ENCODE measurements at regions not wholly inside any gene's neighbourhood (a gene's known extent, or its start where the extent isn't known, plus 50 kb on each side); places are given as distances from the start of the nearest gene placed in this dataset.

GRCh38 chr4:56209767-56210166 lies 177.5 kb downstream of the AASDH start:
- Histone ChIP-seq H3K4me3 (ENCODE audit: low read depth, low read length) (no peak overlapping the region), H3K9me3 (ENCODE audit: control insufficient read depth, insufficient read depth, low read length) (peaks cover 13% of the 10 kb centered on the region), H3K9ac (ENCODE audit: low read depth, low read length) (no peak overlapping the region), H3K27me3 (ENCODE audit: control insufficient read depth, insufficient read depth, low read length) (peaks cover 72% of the 10 kb centered on the region), H3K36me3 (ENCODE audit: control insufficient read depth, insufficient read depth, low read length) (0 out of 2 replicates have a peak, but pooled peaks cover 2% of the 10 kb centered on the region), H3K4me1 (ENCODE audit: control insufficient read depth, insufficient read depth, low read length) (peaks cover 8% of the 10 kb centered on the region), H3K27ac (ENCODE audit: low read depth, low read length) (no peak overlapping the region)

GRCh38 chr4:56208103-56208502 lies 179.2 kb downstream of the AASDH start:
- Histone ChIP-seq H3K9ac (ENCODE audit: low read depth, low read length) (no peak overlapping the region), H3K27ac (ENCODE audit: low read depth, low read length) (no peak overlapping the region), H3K36me3 (ENCODE audit: control insufficient read depth, insufficient read depth, low read length) (0 out of 2 replicates have a peak, but pooled peaks cover 2% of the 10 kb centered on the region), H3K9me3 (ENCODE audit: control insufficient read depth, insufficient read depth, low read length) (peaks cover 13% of the 10 kb centered on the region), H3K27me3 (ENCODE audit: control insufficient read depth, insufficient read depth, low read length) (peaks cover 65% of the 10 kb centered on the region), H3K4me3 (ENCODE audit: low read depth, low read length) (no peak overlapping the region), H3K4me1 (ENCODE audit: control insufficient read depth, insufficient read depth, low read length) (peaks cover 8% of the 10 kb centered on the region)

- peaks cover 3% of the 10 kb centered on the region for H3K9me3 ChIP-seq (ENCODE audit: control insufficient read depth, insufficient read depth, low read length)
- H3K27me3 ChIP-seq (ENCODE audit: control insufficient read depth, insufficient read depth, low read length): peaks cover 46% of the 10 kb centered on the region
- no peak overlapping the region for H3K4me3 ChIP-seq (ENCODE audit: low read depth, low read length)
- no peak overlapping the region for H3K27ac ChIP-seq (ENCODE audit: low read depth, low read length)
- H3K4me1 ChIP-seq (ENCODE audit: control insufficient read depth, insufficient read depth, low read length): peaks cover 8% of the 10 kb centered on the region
- 0 out of 2 replicates have a peak, but pooled peaks cover 2% of the 10 kb centered on the region for H3K36me3 ChIP-seq (ENCODE audit: control insufficient read depth, insufficient read depth, low read length)
- H3K9ac ChIP-seq (ENCODE audit: low read depth, low read length): no peak overlapping the region
These were observed 181.0 kb downstream of the AASDH start for GRCh38 chr4:56206258-56206657.

GRCh38 chr4:56200275-56200674 lies 187.0 kb downstream of the AASDH start:
- Histone ChIP-seq H3K4me1 (ENCODE audit: control insufficient read depth, insufficient read depth, low read length) (no peaks in the 10 kb centered on the region), H3K27me3 (ENCODE audit: control insufficient read depth, insufficient read depth, low read length) (no peaks in the 10 kb centered on the region; the same call in 1 of the 2 replicates), H3K36me3 (ENCODE audit: control insufficient read depth, insufficient read depth, low read length) (no peaks in the 10 kb centered on the region), H3K9me3 (ENCODE audit: control insufficient read depth, insufficient read depth, low read length) (no peaks in the 10 kb centered on the region), H3K9ac (ENCODE audit: low read depth, low read length) (no peak overlapping the region), H3K27ac (ENCODE audit: low read depth, low read length) (no peak overlapping the region), H3K4me3 (ENCODE audit: low read depth, low read length) (no peak overlapping the region)

GRCh38 chr4:56198265-56198664 lies 189.0 kb downstream of the AASDH start:
- H3K9me3 ChIP-seq (ENCODE audit: control insufficient read depth, insufficient read depth, low read length): no peaks in the 10 kb centered on the region
- H3K4me3 ChIP-seq (ENCODE audit: low read depth, low read length): no peak overlapping the region
- H3K4me1 ChIP-seq (ENCODE audit: control insufficient read depth, insufficient read depth, low read length): no peaks in the 10 kb centered on the region
- H3K27ac ChIP-seq (ENCODE audit: low read depth, low read length): no peak overlapping the region
- no peaks in the 10 kb centered on the region for H3K27me3 ChIP-seq (ENCODE audit: control insufficient read depth, insufficient read depth, low read length)
- no peaks in the 10 kb centered on the region for H3K36me3 ChIP-seq (ENCODE audit: control insufficient read depth, insufficient read depth, low read length)
- H3K9ac ChIP-seq (ENCODE audit: low read depth, low read length): no peak overlapping the region

GRCh38 chr4:56197387-56197786 lies 189.9 kb downstream of the AASDH start:
- H3K4me3 ChIP-seq (ENCODE audit: low read depth, low read length): no peak overlapping the region
- no peaks in the 10 kb centered on the region for H3K27me3 ChIP-seq (ENCODE audit: control insufficient read depth, insufficient read depth, low read length)
- H3K9ac ChIP-seq (ENCODE audit: low read depth, low read length): no peak overlapping the region
- no peaks in the 10 kb centered on the region for H3K9me3 ChIP-seq (ENCODE audit: control insufficient read depth, insufficient read depth, low read length)
- no peaks in the 10 kb centered on the region for H3K4me1 ChIP-seq (ENCODE audit: control insufficient read depth, insufficient read depth, low read length)
- H3K36me3 ChIP-seq (ENCODE audit: control insufficient read depth, insufficient read depth, low read length): no peaks in the 10 kb centered on the region
- no peak overlapping the region for H3K27ac ChIP-seq (ENCODE audit: low read depth, low read length)

GRCh38 chr4:56195025-56195424 lies 192.3 kb downstream of the AASDH start:
- Histone ChIP-seq H3K9me3 (ENCODE audit: control insufficient read depth, insufficient read depth, low read length) (no peaks in the 10 kb centered on the region), H3K27me3 (ENCODE audit: control insufficient read depth, insufficient read depth, low read length) (no peaks in the 10 kb centered on the region), H3K9ac (ENCODE audit: low read depth, low read length) (no peak overlapping the region), H3K27ac (ENCODE audit: low read depth, low read length) (no peak overlapping the region), H3K4me1 (ENCODE audit: control insufficient read depth, insufficient read depth, low read length) (no peaks in the 10 kb centered on the region), H3K4me3 (ENCODE audit: low read depth, low read length) (no peak overlapping the region), H3K36me3 (ENCODE audit: control insufficient read depth, insufficient read depth, low read length) (no peaks in the 10 kb centered on the region; the same call in 1 of the 2 replicates)

GRCh38 chr4:56191534-56191933 lies 195.8 kb downstream of the AASDH start:
- Histone ChIP-seq H3K9me3 (ENCODE audit: control insufficient read depth, insufficient read depth, low read length) (no peaks in the 10 kb centered on the region), H3K36me3 (ENCODE audit: control insufficient read depth, insufficient read depth, low read length) (no peaks in the 10 kb centered on the region; the same call in 1 of the 2 replicates), H3K27ac (ENCODE audit: low read depth, low read length) (no peak overlapping the region), H3K9ac (ENCODE audit: low read depth, low read length) (no peak overlapping the region), H3K27me3 (ENCODE audit: control insufficient read depth, insufficient read depth, low read length) (no peaks in the 10 kb centered on the region), H3K4me1 (ENCODE audit: control insufficient read depth, insufficient read depth, low read length) (0 out of 2 replicates have a peak, but pooled peaks cover 2% of the 10 kb centered on the region), H3K4me3 (ENCODE audit: low read depth, low read length) (no peak overlapping the region)

- peaks cover 6% of the 10 kb centered on the region; the same call in 1 of the 2 replicates for H3K4me1 ChIP-seq (ENCODE audit: control insufficient read depth, insufficient read depth, low read length)
- no peak overlapping the region for H3K9ac ChIP-seq (ENCODE audit: low read depth, low read length)
- H3K4me3 ChIP-seq (ENCODE audit: low read depth, low read length): no peak overlapping the region
- H3K27ac ChIP-seq (ENCODE audit: low read depth, low read length): no peak overlapping the region
- H3K9me3 ChIP-seq (ENCODE audit: control insufficient read depth, insufficient read depth, low read length): no peaks in the 10 kb centered on the region
- no peaks in the 10 kb centered on the region for H3K27me3 ChIP-seq (ENCODE audit: control insufficient read depth, insufficient read depth, low read length)
- peaks cover 8% of the 10 kb centered on the region for H3K36me3 ChIP-seq (ENCODE audit: control insufficient read depth, insufficient read depth, low read length)
These were observed 199.6 kb downstream of the AASDH start for GRCh38 chr4:56187688-56188087.

- no peaks in the 10 kb centered on the region for H3K9me3 ChIP-seq (ENCODE audit: control insufficient read depth, insufficient read depth, low read length)
- no peak overlapping the region for H3K27ac ChIP-seq (ENCODE audit: low read depth, low read length)
- no peak overlapping the region for H3K9ac ChIP-seq (ENCODE audit: low read depth, low read length)
- no peaks in the 10 kb centered on the region for H3K27me3 ChIP-seq (ENCODE audit: control insufficient read depth, insufficient read depth, low read length)
- H3K36me3 ChIP-seq (ENCODE audit: control insufficient read depth, insufficient read depth, low read length): peaks cover 8% of the 10 kb centered on the region
- no peak overlapping the region for H3K4me3 ChIP-seq (ENCODE audit: low read depth, low read length)
- peaks cover 6% of the 10 kb centered on the region; the same call in 1 of the 2 replicates for H3K4me1 ChIP-seq (ENCODE audit: control insufficient read depth, insufficient read depth, low read length)
These were observed 200.3 kb downstream of the AASDH start for GRCh38 chr4:56186808-56187523.

GRCh38 chr4:56185901-56186300 lies 201.4 kb downstream of the AASDH start:
- H3K4me1 ChIP-seq (ENCODE audit: control insufficient read depth, insufficient read depth, low read length): peaks cover 6% of the 10 kb centered on the region; the same call in 1 of the 2 replicates
- H3K27me3 ChIP-seq (ENCODE audit: control insufficient read depth, insufficient read depth, low read length): no peaks in the 10 kb centered on the region
- peaks cover 8% of the 10 kb centered on the region for H3K36me3 ChIP-seq (ENCODE audit: control insufficient read depth, insufficient read depth, low read length)
- H3K9ac ChIP-seq (ENCODE audit: low read depth, low read length): no peak overlapping the region
- no peak overlapping the region for H3K27ac ChIP-seq (ENCODE audit: low read depth, low read length)
- no peaks in the 10 kb centered on the region for H3K9me3 ChIP-seq (ENCODE audit: control insufficient read depth, insufficient read depth, low read length)
- no peak overlapping the region for H3K4me3 ChIP-seq (ENCODE audit: low read depth, low read length)

Data from HUES48 (cell line).